AG04449 (cell line): ENCODE measurements at regions not wholly inside any gene's neighbourhood (a gene's known extent, or its start where the extent isn't known, plus 50 kb on each side); places are given as distances from the start of the nearest gene placed in this dataset.

ENCODE experiments used
- CTCF ChIA-PET: fragments of 350-600 bp; formaldehyde crosslinking; extraction: SDS; loops from one replicate; lab custom pipeline; 2021; ENCODE audit warnings: antibody characterized with exemption; lab: Yijun Ruan, JAX
- POLR2A ChIA-PET: fragments of 400-600, 350-600 bp; formaldehyde crosslinking; extraction: SDS; loops from one replicate; lab custom pipeline; 2020; ENCODE audit warnings: antibody characterized with exemption, inconsistent platforms; lab: Yijun Ruan, JAX
- DNase-seq: peaks from one replicate; pipeline ENCODE4 v3.0.0-alpha.2; 2010; ENCODE audit warnings: low read depth, low spot score
- H3K4me3 ChIP-seq: 2 replicates; pipeline ENCODE4 v1.5.1; 2011; ENCODE audit warnings: low read depth, mild to moderate bottlenecking, control low read depth, low read length
- TF ChIP-seq, protein P1 (sequence below): IDR thresholded peaks from one replicate; pipeline ENCODE4 v1.5.1; 2011; ENCODE audit warnings: mild to moderate bottlenecking, moderate library complexity, low read length, control low read depth, inconsistent platforms; ENCODE audit not compliant: insufficient read depth; ENCODE audit errors: missing control alignments

DNA sequence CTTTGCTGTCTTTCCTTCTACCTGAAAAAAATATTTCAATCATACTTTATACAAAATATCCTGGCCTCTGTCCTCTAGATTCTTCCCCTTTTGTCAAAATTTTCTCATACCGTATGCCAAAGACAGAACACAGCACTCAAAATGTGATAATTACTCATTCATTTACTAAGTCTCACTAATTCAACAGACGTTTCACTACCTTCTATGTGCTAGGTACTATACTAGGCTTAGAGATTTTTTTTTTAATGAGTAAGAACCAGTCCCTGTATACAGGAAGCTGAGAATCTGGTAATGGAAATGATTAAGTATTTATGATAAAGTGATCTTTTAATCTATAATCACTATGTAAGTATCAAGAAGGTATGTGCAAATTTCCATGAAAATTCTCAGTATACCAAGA lies 128.0 kb downstream of the ELAPOR2 start:
- TF ChIP-seq, protein P1, sequence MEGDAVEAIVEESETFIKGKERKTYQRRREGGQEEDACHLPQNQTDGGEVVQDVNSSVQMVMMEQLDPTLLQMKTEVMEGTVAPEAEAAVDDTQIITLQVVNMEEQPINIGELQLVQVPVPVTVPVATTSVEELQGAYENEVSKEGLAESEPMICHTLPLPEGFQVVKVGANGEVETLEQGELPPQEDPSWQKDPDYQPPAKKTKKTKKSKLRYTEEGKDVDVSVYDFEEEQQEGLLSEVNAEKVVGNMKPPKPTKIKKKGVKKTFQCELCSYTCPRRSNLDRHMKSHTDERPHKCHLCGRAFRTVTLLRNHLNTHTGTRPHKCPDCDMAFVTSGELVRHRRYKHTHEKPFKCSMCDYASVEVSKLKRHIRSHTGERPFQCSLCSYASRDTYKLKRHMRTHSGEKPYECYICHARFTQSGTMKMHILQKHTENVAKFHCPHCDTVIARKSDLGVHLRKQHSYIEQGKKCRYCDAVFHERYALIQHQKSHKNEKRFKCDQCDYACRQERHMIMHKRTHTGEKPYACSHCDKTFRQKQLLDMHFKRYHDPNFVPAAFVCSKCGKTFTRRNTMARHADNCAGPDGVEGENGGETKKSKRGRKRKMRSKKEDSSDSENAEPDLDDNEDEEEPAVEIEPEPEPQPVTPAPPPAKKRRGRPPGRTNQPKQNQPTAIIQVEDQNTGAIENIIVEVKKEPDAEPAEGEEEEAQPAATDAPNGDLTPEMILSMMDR = no peak
- CTCF ChIA-PET = interaction anchor here (1.9 to 8.0 kb wide), 4 partner anchors 10 to 305 kb away, joined by 4 to 55 read pairs (median 9); no protein-coding TSS in a partner anchor
- POLR2A ChIA-PET = interaction anchor here (0.8 to 1.1 kb wide), 2 partner anchors 221 to 289 kb away, joined by 3 to 4 read pairs; partner anchors contain the start of gene DMTF1
- DNase-seq = no peak
- no peak overlapping the region for H3K4me3 ChIP-seq

DNA sequence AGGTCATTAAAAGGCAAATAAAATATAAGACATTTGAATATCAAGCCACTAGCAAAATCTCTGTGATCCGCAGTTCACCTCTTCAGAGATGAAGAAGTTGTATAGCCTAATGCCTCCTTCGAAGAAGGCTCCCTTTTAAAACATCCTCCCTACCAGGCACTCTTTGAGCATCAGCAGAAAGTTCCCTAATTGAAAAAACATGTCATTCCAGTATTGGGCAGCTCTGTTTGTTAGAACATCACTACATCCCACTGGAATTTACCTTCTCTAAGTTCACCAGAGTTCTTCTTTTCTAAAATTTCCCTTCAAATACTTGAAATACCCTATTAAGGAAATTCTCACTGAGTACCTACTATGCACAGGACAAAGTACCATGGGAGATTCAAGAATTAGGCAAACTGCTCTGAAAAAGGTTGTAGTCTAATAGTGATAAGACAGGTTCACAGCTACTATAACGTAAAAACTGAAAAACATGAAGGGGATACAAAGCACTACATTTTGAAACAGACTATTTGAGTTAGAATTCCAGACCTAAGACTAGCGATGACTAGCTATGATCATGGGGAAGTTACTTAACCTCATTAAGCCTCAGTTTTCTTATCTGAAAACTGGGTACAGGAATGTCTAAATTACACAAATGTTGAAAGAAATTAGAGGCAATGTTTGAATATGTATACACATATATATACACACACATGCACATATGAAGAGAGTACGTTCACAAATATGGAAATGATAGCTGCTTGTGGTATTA lies 128.7 kb downstream of the ELAPOR2 start:
- H3K4me3 ChIP-seq = no peak overlapping the region
- TF ChIP-seq, protein P1 = no peak
- CTCF ChIA-PET = interaction anchor here (0.6 to 8.0 kb wide), 6 partner anchors 8 to 306 kb away, joined by 3 to 55 read pairs (median 6); no protein-coding TSS in a partner anchor
- no peak for DNase-seq
- POLR2A ChIA-PET = no interaction called here

DNA sequence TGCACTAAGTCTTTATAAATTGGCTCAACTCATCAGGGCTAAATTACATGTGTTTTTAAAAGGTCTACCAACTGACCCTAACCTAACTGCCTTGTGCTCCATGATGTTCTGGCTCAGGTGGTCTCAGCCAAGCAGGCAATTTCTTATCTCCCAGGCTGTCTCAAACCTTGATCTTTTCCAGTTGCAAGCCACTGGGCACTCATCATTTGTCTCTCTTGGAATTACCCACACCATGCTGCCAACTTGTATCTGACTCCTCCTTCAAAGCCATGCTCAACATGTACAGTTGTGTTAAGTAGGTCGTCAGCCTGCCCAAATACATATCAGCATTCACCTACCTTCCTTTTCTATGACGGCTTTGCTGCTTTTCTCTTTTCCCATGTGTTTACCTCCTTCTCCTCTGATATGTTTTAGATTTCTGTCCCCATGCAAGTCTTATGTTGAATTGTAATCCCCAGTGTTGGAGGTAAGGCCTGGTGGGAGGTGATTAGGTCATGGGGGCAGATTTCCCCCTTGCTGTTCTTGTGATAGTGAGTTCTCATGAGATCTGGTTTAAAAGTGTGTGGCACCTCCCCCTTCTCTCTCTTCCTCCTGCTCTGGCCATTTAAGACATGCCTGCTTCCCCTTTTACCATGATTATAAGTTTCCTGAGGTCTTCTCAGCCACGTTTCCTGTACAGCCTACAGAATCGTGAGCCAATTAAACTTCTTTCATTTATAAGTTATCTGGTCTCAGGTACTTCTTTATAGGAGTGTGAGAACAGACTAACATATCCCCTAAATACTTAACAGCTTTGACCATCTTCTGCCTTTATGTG lies 130.0 kb downstream of the ELAPOR2 start:
- TF ChIP-seq, protein P1 = no peak
- POLR2A ChIA-PET = no interaction called here
- CTCF ChIA-PET = interaction anchor here (1.9 to 8.0 kb wide), 4 partner anchors 12 to 307 kb away, joined by 8 to 87 read pairs (median 32); partner anchors contain the start of gene DMTF1
- no peak overlapping the region for H3K4me3 ChIP-seq
- DNase-seq = no peak

DNA sequence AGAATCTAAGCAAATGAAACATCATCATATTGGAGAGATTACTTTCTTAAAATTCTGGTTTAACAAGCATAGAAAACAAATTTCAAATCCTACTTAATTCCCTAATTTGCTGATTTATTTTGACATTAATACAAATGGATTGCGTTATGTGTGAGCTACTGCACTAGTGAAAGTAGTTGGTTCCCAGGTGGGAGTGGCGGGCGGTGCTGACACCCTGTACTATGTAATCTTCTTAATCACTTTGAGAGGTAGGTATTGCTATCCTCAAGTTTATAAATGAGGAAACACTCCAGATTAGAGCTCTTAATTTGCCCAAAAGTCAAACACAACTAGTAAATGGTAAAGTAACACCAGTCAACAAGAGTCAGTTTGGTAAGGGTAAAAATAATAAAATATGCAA lies 131.1 kb downstream of the ELAPOR2 start:
- TF ChIP-seq, protein P1 = no peak
- no peak for DNase-seq
- ChIA-PET CTCF (interaction anchor here (1.1 to 8.0 kb wide), 10 partner anchors 10 to 309 kb away, joined by 3 to 87 read pairs (median 4); partner anchors contain the start of gene DMTF1), POLR2A (no interaction called here)
- H3K4me3 ChIP-seq = no peak overlapping the region

DNA sequence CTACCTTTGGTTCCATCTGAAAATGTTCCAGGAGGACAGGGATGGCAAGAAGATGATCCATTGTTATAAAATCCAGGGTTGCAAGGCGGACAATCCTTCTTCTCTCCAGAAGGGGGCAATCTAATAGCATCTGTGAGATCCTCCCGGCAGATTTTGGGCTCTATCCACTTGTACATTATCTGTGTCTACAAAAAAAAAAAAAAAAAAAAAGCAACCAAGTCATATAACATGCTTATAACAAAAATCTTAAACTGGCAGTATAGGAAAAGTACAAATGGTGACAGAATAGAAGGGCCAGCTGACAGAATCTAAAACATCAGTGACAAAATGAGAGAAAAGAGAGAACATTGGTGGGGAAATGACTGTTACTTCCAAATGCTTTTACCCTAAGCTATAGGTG lies 132.7 kb downstream of the ELAPOR2 start:
- TF ChIP-seq, protein P1 = peak; percentile 62
- CTCF ChIA-PET = interaction anchor here (0.5 to 8.0 kb wide), 16 partner anchors 9 to 489 kb away, joined by 3 to 87 read pairs (median 4); partner anchors contain the start of gene DMTF1
- DNase-seq = no peak
- no peak overlapping the region for H3K4me3 ChIP-seq
- POLR2A ChIA-PET = no interaction called here
